Motor neuron (in vitro differentiated cells): ENCODE measurements at regions not wholly inside any gene's neighbourhood (a gene's known extent, or its start where the extent isn't known, plus 50 kb on each side); places are given as distances from the start of the nearest gene placed in this dataset.

Source experiments
- ATAC-seq, 8 experiments: fragments of 200-7000 bp; cut with Tn5 transposase; replicated peaks in 6 of 8; 2 replicates each; pipeline ENCODE4 v1.8.0; 2021; ENCODE audit warnings: mild to moderate bottlenecking in 8 of 8, moderate library complexity in 8 of 8
- H3K27ac ChIP-seq, 2 donors: fragments of 250-450 bp; sonication (Bioruptor Pico); 2 replicates each; pipeline ENCODE4 v1.9.0; 2021; ENCODE audit warnings: antibody characterized with exemption in 2 of 2, mild to moderate bottlenecking in 2 of 2, moderate library complexity in 1 of 2
- H3K4me1 ChIP-seq, 2 donors: fragments of 250-450 bp; sonication (Bioruptor Pico); replicated peaks in 1 of 2; 2 replicates each; pipeline ENCODE4 v1.6.1; 2021; ENCODE audit warnings: antibody characterized with exemption in 2 of 2, mild to moderate bottlenecking in 2 of 2, moderate library complexity in 1 of 2
- H3K4me3 ChIP-seq, 5 donors: fragments of 250-450 bp; sonication (Bioruptor Pico); 2 replicates each; pipeline ENCODE4 v1.9.0; 2021; ENCODE audit warnings: antibody characterized with exemption in 5 of 5, mild to moderate bottlenecking in 5 of 5, moderate library complexity in 4 of 5
- WGBS, 10 experiments: fragments of 450-650 bp; shearing (Covaris generic); methylation state at CpG; one replicate each; pipeline ENCODE4 v1.0.0; 2022; 5-methylcytosine and 5-hydroxymethylcytosine counted together
- in situ Hi-C, 9 experiments: fragments of 400-800 bp; cut with MboI; loops; one replicate each; pipeline ENCODE4 v1.15.0; 2021; ENCODE audit warnings: low sequenced_read_pairs in 9 of 9, low pct_unique_long_range_greater_than_20kb in 2 of 9; ENCODE audit not compliant: unreplicated experiment in 9 of 9

DNA sequence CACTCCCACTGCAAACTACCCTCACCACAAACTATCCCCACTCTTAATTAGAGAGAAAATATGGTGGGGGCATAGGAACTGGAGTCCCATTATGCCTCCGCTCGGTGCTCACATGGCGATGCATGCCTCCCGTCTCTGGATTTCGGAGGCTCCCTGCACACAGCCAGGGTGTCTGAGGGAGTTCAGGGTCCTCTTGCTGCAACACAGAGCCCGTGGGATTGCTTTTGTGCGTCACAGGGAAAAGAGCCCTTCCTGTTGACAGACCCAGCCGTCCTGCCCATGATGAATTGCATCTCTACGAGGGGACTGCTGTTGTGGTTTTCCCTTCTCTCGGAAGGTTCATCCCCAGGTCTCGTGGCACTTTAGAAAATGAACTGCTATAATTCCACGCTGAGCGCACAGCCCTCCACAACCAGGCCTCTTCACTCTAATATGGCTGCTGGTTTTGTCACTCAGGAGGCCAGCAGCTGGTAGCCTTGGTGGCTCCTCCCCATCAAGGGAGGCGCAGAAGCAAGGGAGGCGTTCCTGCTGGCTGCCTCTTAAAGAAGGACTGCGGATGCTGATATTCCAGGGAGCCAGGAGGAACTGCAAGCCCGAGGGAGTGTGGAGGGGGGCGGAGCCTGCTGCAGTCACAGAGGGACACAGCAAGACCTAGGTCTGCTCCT lies 158.0 kb downstream of the KCNA5 start:
- Histone ChIP-seq H3K4me1 (peaks cover 41 to 42% of the 10 kb centered on the region in 2 donors), H3K4me3 (peak overlapping the region; percentile 7 to 16 (median 12)), H3K27ac (peak overlapping the region; percentile 84 to 89)
- in situ Hi-C loops: loop anchor here in 3 of 9 experiments (25.0 kb wide), 2 partner anchors 211 to 236 kb away; partner anchors contain the start of gene NTF3 (in 2 of the 3)
- peak; percentile 33 to 94 (median 91) for ATAC-seq
- WGBS, 10 experiments: 0 to 95% (median 48%) methylated on average over 1 to 10 of the region's 18 CpGs; no CpG with 5 or more reads in 1 of the 10 experiments

DNA sequence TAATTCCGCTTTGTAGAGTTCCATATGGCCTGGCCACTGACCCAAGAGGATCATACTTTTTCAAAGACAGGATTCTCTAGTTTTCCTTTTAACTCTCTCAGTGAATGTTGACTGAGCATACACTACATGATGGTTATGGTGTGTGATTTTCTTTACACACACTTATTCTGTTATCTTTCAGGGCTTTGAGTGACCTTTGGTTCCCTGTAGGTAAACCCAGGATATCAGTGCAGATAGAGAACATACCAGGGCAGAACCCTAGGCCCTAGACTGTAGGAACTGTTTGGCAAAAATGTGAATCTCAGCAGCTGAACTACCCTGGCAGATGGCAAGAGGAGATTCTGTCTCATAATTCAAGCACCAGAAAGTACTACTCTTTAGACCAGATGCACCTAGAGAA lies 159.6 kb downstream of the KCNA5 start:
- in situ Hi-C loops: loop anchor here in 3 of 9 experiments (25.0 kb wide), 2 partner anchors 209 to 234 kb away; partner anchors contain the start of gene NTF3 (in 2 of the 3)
- H3K4me1 ChIP-seq: peaks cover 40 to 53% of the 10 kb centered on the region in 2 donors
- 0% methylated on average over 1 of the region's 1 CpG; no CpG with 5 or more reads in 9 of the 10 experiments for WGBS, 10 experiments
- no peak for ATAC-seq
- H3K4me3 ChIP-seq: no peak overlapping the region
- H3K27ac ChIP-seq: no peak overlapping the region

DNA sequence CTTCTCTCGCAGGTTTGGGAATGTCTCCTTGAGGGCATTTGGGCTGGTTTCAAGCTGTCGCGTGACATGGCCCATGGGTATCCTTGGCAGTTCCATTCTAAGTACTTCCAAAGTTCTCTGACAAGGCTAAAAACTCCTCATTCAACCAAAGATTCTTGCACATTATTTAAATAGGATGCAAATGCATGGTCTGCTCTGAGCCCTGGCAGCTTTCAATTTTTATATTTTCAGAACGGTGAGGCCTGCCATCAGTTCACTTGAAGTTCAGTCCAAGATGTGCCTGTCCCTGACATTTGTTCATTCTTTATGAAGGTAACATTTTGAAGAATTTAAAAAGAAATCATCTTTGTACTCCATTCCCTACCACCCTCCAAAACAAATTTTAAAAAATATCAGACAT lies 160.0 kb downstream of the KCNA5 start:
- in situ Hi-C loops: loop anchor here in 3 of 9 experiments (25.0 kb wide), 2 partner anchors 209 to 234 kb away; partner anchors contain the start of gene NTF3 (in 2 of the 3)
- WGBS, 10 experiments: 35 to 100% (median 83%) methylated on average over 1 to 4 of the region's 4 CpGs; no CpG with 5 or more reads in 2 of the 10 experiments
- Histone ChIP-seq H3K4me3 (no peak overlapping the region), H3K4me1 (peaks cover 44 to 54% of the 10 kb centered on the region in 2 donors), H3K27ac (no peak overlapping the region)
- ATAC-seq: peak in 2 of 8 experiments; percentile 29 to 55

DNA sequence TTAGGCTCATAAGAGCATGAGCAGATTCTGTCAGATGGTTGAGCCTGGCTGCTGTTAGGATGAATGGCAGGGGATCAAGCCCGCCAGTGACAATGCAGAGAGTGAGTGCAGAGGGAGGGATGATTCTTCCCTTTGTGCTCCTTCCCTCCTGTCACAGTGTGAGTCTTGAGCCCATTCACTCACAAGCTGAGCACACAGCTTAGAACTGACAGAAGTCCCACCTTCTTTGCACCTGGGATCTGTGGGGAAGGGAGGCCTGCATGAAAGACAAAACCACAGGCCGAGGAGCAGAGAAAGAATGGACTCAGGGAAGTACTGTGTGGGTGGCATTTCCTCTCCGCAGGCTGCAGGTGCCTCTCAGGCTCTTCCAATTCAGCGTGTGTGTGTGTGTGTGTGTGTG lies 160.6 kb downstream of the KCNA5 start:
- H3K4me1 ChIP-seq: peaks cover 46 to 58% of the 10 kb centered on the region in 2 donors
- H3K4me3 ChIP-seq: no peak overlapping the region
- in situ Hi-C loops: loop anchor here in 3 of 9 experiments (25.0 kb wide), 2 partner anchors 208 to 233 kb away; partner anchors contain the start of gene NTF3 (in 2 of the 3)
- 20 to 88% (median 78%) methylated on average over 1 to 2 of the region's 4 CpGs; no CpG with 5 or more reads in 4 of the 10 experiments for WGBS, 10 experiments
- no peak overlapping the region for H3K27ac ChIP-seq
- no peak for ATAC-seq

DNA sequence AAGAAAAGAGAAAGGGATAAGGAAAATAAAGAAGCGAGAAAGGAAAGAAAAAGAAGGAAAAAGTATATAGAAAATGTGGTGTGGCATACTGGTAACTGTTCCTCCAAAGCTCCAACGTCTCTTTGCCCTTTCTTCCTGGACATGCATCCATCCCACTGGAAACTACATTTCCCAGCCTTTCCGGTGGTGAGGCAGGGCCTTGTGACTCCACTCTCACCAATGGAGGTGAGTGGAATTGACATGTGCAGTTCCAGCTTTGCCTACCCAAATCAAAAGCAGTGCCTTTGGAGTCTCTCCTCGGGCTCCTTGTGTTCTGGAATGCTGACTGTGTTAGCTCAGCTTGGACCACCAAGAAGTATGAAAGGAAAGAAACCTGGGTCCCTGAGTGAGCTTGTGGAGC lies 161.2 kb downstream of the KCNA5 start:
- peaks cover 45 to 58% of the 10 kb centered on the region in 2 donors for H3K4me1 ChIP-seq
- H3K4me3 ChIP-seq: no peak overlapping the region
- no peak for ATAC-seq
- in situ Hi-C loops: loop anchor here in 3 of 9 experiments (25.0 kb wide), 2 partner anchors 207 to 232 kb away; partner anchors contain the start of gene NTF3 (in 2 of the 3)
- H3K27ac ChIP-seq: no peak overlapping the region
- 10 to 100% (median 78%) methylated on average over 1 to 4 of the region's 4 CpGs; no CpG with 5 or more reads in 1 of the 10 experiments for WGBS, 10 experiments

DNA sequence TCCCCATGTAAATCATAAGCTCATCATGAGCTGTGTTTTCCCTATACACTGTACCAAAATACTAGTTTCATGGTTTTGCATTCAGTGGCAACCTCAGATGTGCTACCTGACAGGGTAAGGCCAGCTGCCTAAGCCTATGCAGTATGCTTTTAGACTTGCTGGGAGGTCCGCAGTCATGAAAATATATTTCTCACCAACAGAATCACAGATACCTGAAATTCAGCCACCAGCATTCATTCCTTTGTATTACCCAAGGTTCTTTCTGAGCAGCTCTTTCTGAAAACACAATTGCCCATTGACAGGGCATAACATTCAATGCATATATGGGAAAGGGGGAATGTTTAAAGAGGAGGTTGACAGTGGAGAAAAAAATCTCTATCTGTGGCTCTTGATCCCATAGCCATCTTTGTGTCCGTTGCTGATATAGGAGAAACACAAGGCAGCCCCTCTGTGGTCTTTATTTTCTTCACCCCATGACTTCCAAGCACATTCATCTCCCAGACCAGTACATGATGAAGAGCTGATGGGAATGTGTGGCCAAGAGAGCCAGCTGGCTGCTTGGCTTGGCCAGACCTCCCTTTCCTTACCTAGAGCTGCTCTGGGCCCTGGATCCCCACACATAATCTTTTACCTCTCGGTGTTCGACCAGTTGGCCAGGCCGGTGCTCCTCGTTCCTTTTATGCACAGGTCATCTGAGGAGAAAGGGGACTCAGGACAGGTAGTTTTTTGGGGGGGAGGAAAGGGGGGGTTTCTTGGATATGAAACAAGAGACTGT lies 162.9 kb downstream of the KCNA5 start:
- no peak overlapping the region for H3K27ac ChIP-seq
- WGBS, 10 experiments: 14 to 100% (median 88%) methylated on average over 1 to 5 of the region's 6 CpGs; no CpG with 5 or more reads in 2 of the 10 experiments
- no peak overlapping the region for H3K4me3 ChIP-seq
- in situ Hi-C loops: loop anchor here in 3 of 9 experiments (25.0 kb wide), 2 partner anchors 206 to 231 kb away; partner anchors contain the start of gene NTF3 (in 2 of the 3)
- peaks cover 34 to 53% of the 10 kb centered on the region in 2 donors for H3K4me1 ChIP-seq
- ATAC-seq: no peak

DNA sequence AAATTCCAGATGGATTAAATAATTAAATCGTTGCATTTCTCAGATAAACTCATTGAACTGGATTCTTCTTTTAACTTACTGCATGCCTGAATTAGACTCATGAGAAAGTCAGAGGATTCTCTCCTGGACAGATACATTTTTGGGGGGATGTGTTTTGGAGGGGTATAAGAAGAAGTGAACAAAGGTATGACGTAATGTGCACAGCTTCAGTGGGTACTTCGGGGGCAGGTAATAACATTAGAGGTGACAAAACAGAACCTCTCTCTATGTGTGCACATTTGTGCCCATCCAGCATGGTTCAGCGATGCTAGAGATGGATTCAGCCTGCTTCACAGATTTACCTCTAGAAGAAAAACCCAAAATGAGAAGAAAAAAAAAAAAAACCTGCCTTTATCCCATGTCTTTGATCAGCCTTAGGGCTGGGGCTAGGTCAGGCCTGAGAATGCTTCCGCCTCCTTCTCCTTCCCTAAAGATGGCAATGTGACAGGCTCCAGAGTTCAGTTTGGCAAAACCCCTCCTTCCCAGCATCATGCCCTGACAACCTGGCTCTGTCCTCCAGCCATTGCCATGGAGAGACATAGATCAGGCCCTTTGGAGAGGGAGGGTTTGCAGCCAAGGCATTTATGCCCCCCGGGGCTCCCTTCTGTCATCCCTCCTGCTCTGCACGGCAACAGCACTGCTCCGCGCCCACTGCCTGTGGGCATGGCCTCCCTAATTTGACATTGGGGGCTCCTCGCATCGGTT lies 166.7 kb downstream of the KCNA5 start:
- in situ Hi-C loops: loop anchor here in 3 of 9 experiments (25.0 kb wide), 2 partner anchors 202 to 227 kb away; partner anchors contain the start of gene NTF3 (in 2 of the 3)

DNA sequence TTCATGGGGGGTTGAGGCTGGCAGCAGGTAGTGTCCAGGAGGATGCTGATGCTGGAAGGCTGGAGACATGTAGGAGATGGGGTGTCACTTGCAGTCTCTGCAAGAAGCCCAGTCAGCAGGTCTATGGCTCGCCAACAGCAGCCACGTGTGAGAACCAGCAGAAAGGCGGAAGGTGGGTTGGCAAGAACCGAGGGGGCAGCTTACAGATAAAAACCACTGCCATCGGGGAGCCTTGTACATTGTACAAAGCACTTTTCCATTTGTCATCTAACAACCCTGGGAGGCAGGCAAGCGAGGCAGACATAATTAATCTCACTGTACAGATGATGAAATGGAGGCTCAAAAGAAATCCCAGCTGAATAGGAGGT lies 167.2 kb downstream of the KCNA5 start:
- H3K4me1 ChIP-seq: peaks cover 18 to 30% of the 10 kb centered on the region in 2 donors
- H3K4me3 ChIP-seq: no peak overlapping the region
- in situ Hi-C loops: loop anchor here in 3 of 9 experiments (25.0 kb wide), 2 partner anchors 201 to 226 kb away; partner anchors contain the start of gene NTF3 (in 2 of the 3)
- WGBS, 10 experiments: 50 to 100% (median 75%) methylated on average over 1 to 6 of the region's 6 CpGs; no CpG with 5 or more reads in 6 of the 10 experiments
- peak in 2 of 8 experiments; percentile 25 to 59 for ATAC-seq
- peak overlapping the region in 1 of 2 donors; percentile 7 for H3K27ac ChIP-seq

More for the DNA sequence above, 166.7 kb downstream of the KCNA5 start:
- Histone ChIP-seq H3K27ac (peak overlapping the region in 1 of 2 donors; percentile 7), H3K4me3 (no peak overlapping the region), H3K4me1 (peaks cover 18 to 30% of the 10 kb centered on the region in 2 donors)
- 38 to 100% (median 81%) methylated on average over 1 to 6 of the region's 11 CpGs for WGBS, 10 experiments
- peak in 2 of 8 experiments; percentile 13 to 41 for ATAC-seq

DNA sequence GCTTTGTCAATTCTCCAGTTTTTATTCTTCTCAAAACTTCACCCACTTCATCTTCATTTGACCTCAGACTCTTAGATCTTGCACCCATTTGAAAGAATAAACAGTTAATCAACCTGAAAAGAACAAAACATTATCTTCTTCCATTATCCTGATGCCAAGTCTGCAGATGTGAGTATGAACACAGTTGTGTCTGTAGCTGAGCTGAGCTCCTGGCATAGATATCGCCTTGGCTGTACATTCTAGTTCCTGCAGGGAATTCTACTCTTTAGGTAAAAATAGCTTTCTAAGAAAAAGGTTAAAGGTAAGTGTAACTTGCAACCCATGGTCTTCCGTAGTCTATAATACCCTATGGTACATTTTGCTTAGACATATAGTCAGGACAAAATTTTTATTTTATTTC lies 169.7 kb downstream of the KCNA5 start:
- Histone ChIP-seq H3K4me3 (no peak overlapping the region), H3K4me1 (peaks cover 15 to 16% of the 10 kb centered on the region in 2 donors), H3K27ac (no peak overlapping the region)
- in situ Hi-C loops: loop anchor here in 3 of 9 experiments (25.0 kb wide), 2 partner anchors 199 to 224 kb away; partner anchors contain the start of gene NTF3 (in 2 of the 3)
- 36 to 100% (median 93%) methylated on average over 1 to 2 of the region's 2 CpGs; no CpG with 5 or more reads in 2 of the 10 experiments for WGBS, 10 experiments
- no peak for ATAC-seq

DNA sequence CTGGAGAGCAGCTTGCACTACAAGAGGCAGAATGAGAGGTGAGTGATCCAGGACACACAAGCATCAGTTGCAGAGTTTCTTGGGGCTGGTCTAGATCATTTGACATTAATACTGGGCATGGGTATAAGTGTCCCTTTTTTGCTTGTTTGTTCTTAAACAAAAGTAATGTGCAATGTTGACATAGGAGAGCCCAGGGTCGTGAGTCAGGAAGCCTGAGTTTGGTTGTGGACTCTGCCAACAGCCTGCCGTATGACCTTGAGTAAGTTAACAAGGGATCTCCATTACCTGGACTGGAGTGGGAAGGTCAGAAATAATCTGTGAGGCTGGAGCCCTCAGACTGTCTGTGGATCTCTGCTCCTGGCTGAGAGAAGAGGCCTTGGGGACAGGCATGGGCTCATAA lies 170.3 kb downstream of the KCNA5 start:
- Histone ChIP-seq H3K4me3 (no peak overlapping the region), H3K4me1 (peaks cover 10 to 13% of the 10 kb centered on the region in 2 donors), H3K27ac (no peak overlapping the region)
- in situ Hi-C loops: loop anchor here in 3 of 9 experiments (25.0 kb wide), 2 partner anchors 198 to 223 kb away; partner anchors contain the start of gene NTF3 (in 2 of the 3)
- WGBS, 10 experiments: 43 to 100% (median 81%) methylated on average over 1 to 2 of the region's 2 CpGs; no CpG with 5 or more reads in 5 of the 10 experiments
- ATAC-seq: no peak

DNA sequence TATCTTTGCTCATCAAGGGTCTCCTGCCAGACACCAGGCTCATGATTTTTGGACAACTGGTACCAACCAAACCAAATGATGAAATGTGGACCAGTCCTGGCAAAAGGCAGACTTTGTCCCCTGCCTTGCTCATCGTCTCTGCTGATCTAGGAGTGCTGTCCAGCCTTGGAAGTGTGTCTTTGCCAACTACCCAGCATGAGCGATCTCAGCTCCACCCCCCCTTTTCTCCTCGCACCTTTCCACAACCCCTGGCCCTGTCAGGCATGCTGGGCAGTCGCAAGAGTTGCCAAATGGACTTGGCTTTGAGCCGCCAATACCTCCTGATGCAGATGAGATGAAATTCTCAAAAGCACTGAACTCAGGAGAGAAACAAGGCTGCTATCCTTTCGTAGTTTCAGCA lies 174.3 kb downstream of the KCNA5 start:
- Histone ChIP-seq H3K27ac (no peak overlapping the region), H3K4me1 (peaks cover 8 to 10% of the 10 kb centered on the region in 2 donors), H3K4me3 (no peak overlapping the region)
- no peak for ATAC-seq
- in situ Hi-C loops: loop anchor here in 3 of 9 experiments (25.0 kb wide), 2 partner anchors 194 to 219 kb away; partner anchors contain the start of gene NTF3 (in 2 of the 3)
- 37 to 100% (median 80%) methylated on average over 1 to 6 of the region's 6 CpGs; no CpG with 5 or more reads in 3 of the 10 experiments for WGBS, 10 experiments
